GM12891 (cell line): ENCODE measurements at regions not wholly inside any gene's neighbourhood (a gene's known extent, or its start where the extent isn't known, plus 50 kb on each side); places are given as distances from the start of the nearest gene placed in this dataset.

Source experiments
- PAX5 ChIP-seq: IDR thresholded peaks from 2 replicates; pipeline ENCODE4 v1.6.1; 2011; ENCODE audit warnings: low read length, moderate library complexity, mild to moderate bottlenecking; ENCODE audit not compliant: insufficient read depth, severe bottlenecking
- POLR2A ChIP-seq: IDR thresholded peaks from 2 replicates; pipeline ENCODE4 v1.6.1; 2011; ENCODE audit warnings: low read depth, low read length, control low read depth
- POLR2AphosphoS5 ChIP-seq: IDR thresholded peaks from 2 replicates; pipeline ENCODE4 v1.6.1; 2011; ENCODE audit warnings: low read depth, low read length, control low read depth
- POU2F2 ChIP-seq: IDR thresholded peaks from 2 replicates; pipeline ENCODE4 v1.6.1; 2011; ENCODE audit warnings: low read depth, mild to moderate bottlenecking, control low read depth, low read length, moderate library complexity
- SPI1 ChIP-seq: IDR thresholded peaks from 2 replicates; pipeline ENCODE4 v1.6.1; 2011; ENCODE audit warnings: low read depth, low read length, control low read depth
- TAF1 ChIP-seq: IDR thresholded peaks from 2 replicates; pipeline ENCODE4 v1.6.1; 2011; ENCODE audit warnings: low read depth, low read length, control low read depth

DNA sequence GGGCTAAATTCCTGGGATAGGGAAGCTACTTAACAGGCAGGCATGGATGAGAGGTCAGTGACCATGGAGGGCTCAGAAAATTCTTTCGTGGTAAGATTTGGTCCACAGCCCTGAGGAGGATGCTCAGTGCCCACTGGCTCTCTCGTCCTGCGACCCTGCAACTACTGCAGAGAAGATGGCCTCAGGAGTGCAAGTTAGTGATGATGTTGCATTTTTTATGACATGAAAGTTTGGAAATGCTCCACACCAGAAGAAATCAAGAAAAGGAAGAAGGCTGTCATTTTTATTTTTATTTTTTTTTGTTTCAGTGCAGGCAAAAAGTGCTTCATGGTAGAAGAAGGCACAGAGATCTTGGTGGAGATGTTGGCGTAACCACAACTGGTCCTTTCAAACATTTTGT, 238.6 kb upstream of the PARD3B start:
- TF ChIP-seq POLR2A (no peak), POU2F2 (no peak), TAF1 (no peak), POLR2AphosphoS5 (no peak), SPI1 (no peak), PAX5 (no peak)
